Liver (tissue), 7 donors: ENCODE measurements at regions not wholly inside any gene's neighbourhood (a gene's known extent, or its start where the extent isn't known, plus 50 kb on each side); places are given as distances from the start of the nearest gene placed in this dataset.

ENCODE experiments used
- DNase-seq: peaks from one replicate; pipeline ENCODE4 v3.0.0-alpha.2; 2017; ENCODE audit warnings: low spot score
- H3K27ac ChIP-seq, 2 donors: one replicate each; pipeline ENCODE4 v1.7.0; 2013; ENCODE audit warnings: inconsistent platforms in 2 of 2, low read length in 2 of 2, control low read depth in 1 of 2, low read depth in 1 of 2, mild to moderate bottlenecking in 1 of 2
- H3K27me3 ChIP-seq, 4 donors: one replicate each; pipeline versions ENCODE4 v1.6.1 to v1.7.0; 2013; ENCODE audit warnings: low read length in 3 of 4, inconsistent platforms in 1 of 4, mild to moderate bottlenecking in 1 of 4, moderate library complexity in 1 of 4; ENCODE audit not compliant: control insufficient read depth in 4 of 4, insufficient read depth in 4 of 4
- H3K36me3 ChIP-seq, 4 donors: one replicate each; pipeline versions ENCODE4 v1.6.1 to v1.7.0; 2013; ENCODE audit warnings: low read length in 3 of 4, mild to moderate bottlenecking in 3 of 4, low read depth in 1 of 4, moderate library complexity in 1 of 4; ENCODE audit not compliant: control insufficient read depth in 4 of 4, insufficient read depth in 3 of 4
- H3K4me1 ChIP-seq, 4 donors: one replicate each; pipeline versions ENCODE4 v1.6.1 to v1.7.0; 2013; ENCODE audit warnings: low read length in 3 of 4, mild to moderate bottlenecking in 3 of 4, moderate library complexity in 1 of 4; ENCODE audit not compliant: control insufficient read depth in 4 of 4, insufficient read depth in 4 of 4
- H3K4me3 ChIP-seq, 3 donors: one replicate each; pipeline versions ENCODE4 v1.6.1 to v1.7.0; 2013; ENCODE audit warnings: low read length in 3 of 3, control low read depth in 1 of 3, low read depth in 1 of 3, mild to moderate bottlenecking in 1 of 3
- H3K9ac ChIP-seq, 2 donors: one replicate each; pipeline ENCODE4 v1.7.0; 2013; ENCODE audit warnings: low read length in 2 of 2, mild to moderate bottlenecking in 2 of 2, moderate library complexity in 2 of 2, control low read depth in 1 of 2, low read depth in 1 of 2
- H3K9me3 ChIP-seq, 4 donors: one replicate each; pipeline versions ENCODE4 v1.6.1 to v1.7.0; 2013; ENCODE audit warnings: low read length in 3 of 4; ENCODE audit not compliant: control insufficient read depth in 4 of 4
- EGR1 ChIP-seq, 2 donors: IDR thresholded peaks; 2 replicates each; pipeline ENCODE4 v1.6.1; 2016 to 2018; ENCODE audit warnings: antibody characterized with exemption in 2 of 2, low read depth in 2 of 2
- GABPA ChIP-seq, 2 donors: IDR thresholded peaks in 1 of 2; conservative IDR thresholded peaks in 1 of 2; 2 replicates each; pipeline ENCODE4 v1.6.1; 2016; ENCODE audit warnings: antibody characterized with exemption in 2 of 2, mild to moderate bottlenecking in 1 of 2, moderate library complexity in 1 of 2
- HNF4G ChIP-seq: IDR thresholded peaks from 2 replicates; pipeline ENCODE4 v1.6.1; 2016; ENCODE audit warnings: antibody characterized with exemption
- NR2F2 ChIP-seq: IDR thresholded peaks from 2 replicates; pipeline ENCODE4 v1.6.1; 2016; ENCODE audit warnings: antibody characterized with exemption
- RAD21 ChIP-seq, 2 donors: IDR thresholded peaks; 2 replicates each; pipeline ENCODE4 v1.6.1; 2016; ENCODE audit warnings: antibody characterized with exemption in 2 of 2, mild to moderate bottlenecking in 2 of 2
- REST ChIP-seq: IDR thresholded peaks from 2 replicates; pipeline ENCODE4 v1.6.1; 2016; ENCODE audit warnings: antibody characterized with exemption, mild to moderate bottlenecking
- RXRA ChIP-seq, 2 donors: IDR thresholded peaks; 2 replicates each; pipeline ENCODE4 v1.6.1; 2017 to 2018; ENCODE audit warnings: antibody characterized with exemption in 2 of 2, mild to moderate bottlenecking in 1 of 2
- SP1 ChIP-seq: IDR thresholded peaks from 2 replicates; pipeline ENCODE4 v1.6.1; 2018; ENCODE audit warnings: antibody characterized with exemption, mild to moderate bottlenecking
- TAF1 ChIP-seq: conservative IDR thresholded peaks from 2 replicates; pipeline ENCODE4 v1.6.1; 2016; ENCODE audit warnings: antibody characterized with exemption, mild to moderate bottlenecking
- YY1 ChIP-seq: IDR thresholded peaks from 2 replicates; pipeline ENCODE4 v1.6.1; 2016; ENCODE audit warnings: antibody characterized with exemption, mild to moderate bottlenecking
- ZBTB33 ChIP-seq: IDR thresholded peaks from 2 replicates; pipeline ENCODE4 v1.6.1; 2016; ENCODE audit warnings: antibody characterized with exemption
- WGBS: extraction: QIAGEN DNeasy Blood & Tissue Kit; methylation state at CpG from one replicate; pipeline ENCODE4 v1.1.7; 2013; 5-methylcytosine and 5-hydroxymethylcytosine counted together
- donor health status: healthy.
- donor health status: healthy.
- donor health status: healthy.
- donor health status: healthy.

- Histone ChIP-seq H3K4me1 (peaks cover 0 to 15% (median 7%) of the 10 kb centered on the region in 4 donors), H3K9ac (no peak overlapping the region), H3K27me3 (no peaks in the 10 kb centered on the region), H3K36me3 (no peaks in the 10 kb centered on the region), H3K27ac (peak overlapping the region in 1 of 2 donors; percentile 20), H3K4me3 (no peak overlapping the region), H3K9me3 (no peaks in the 10 kb centered on the region)
- DNase-seq: no peak
- TF ChIP-seq NR2F2 (no peak), EGR1 (IDR thresholded peaks at IDR 0.05; ENCODE audit: low read depth in 2 of 2) (no peak), GABPA (IDR thresholded peaks at IDR 0.05 in 1 of 2, conservative IDR thresholded peaks at IDR 0.05 in 1 of 2) (no peak)
- WGBS: 74% methylated on average over 2 of the region's 2 CpGs
These were observed 228.1 kb downstream of the FZD1 start for GRCh38 chr7:91492317-91492716.

GRCh38 chr7:91492773-91493172 lies 228.5 kb downstream of the FZD1 start:
- Histone ChIP-seq H3K4me3 (no peak overlapping the region), H3K27ac (no peak overlapping the region), H3K27me3 (no peaks in the 10 kb centered on the region), H3K36me3 (no peaks in the 10 kb centered on the region), H3K9me3 (no peaks in the 10 kb centered on the region), H3K9ac (no peak overlapping the region), H3K4me1 (peaks cover 0 to 15% (median 7%) of the 10 kb centered on the region in 4 donors)
- peak in 1 of 2 donors; percentile 27 for TF ChIP-seq RXRA (IDR thresholded peaks at IDR 0.05)
- TF ChIP-seq RAD21 (IDR thresholded peaks at IDR 0.05): no peak
- WGBS: 41% methylated on average over 3 of the region's 3 CpGs
- DNase-seq: no peak

GRCh38 chr7:91494450-91494849 lies 230.2 kb downstream of the FZD1 start:
- no peaks in the 10 kb centered on the region for H3K9me3 ChIP-seq
- no peaks in the 10 kb centered on the region for H3K27me3 ChIP-seq
- DNase-seq: no peak
- no peak overlapping the region for H3K27ac ChIP-seq
- 79% methylated on average over 1 of the region's 1 CpG for WGBS
- H3K4me3 ChIP-seq: no peak overlapping the region
- peaks cover 0 to 15% (median 7%) of the 10 kb centered on the region in 4 donors for H3K4me1 ChIP-seq
- no peak overlapping the region for H3K9ac ChIP-seq
- H3K36me3 ChIP-seq: no peaks in the 10 kb centered on the region
- TF ChIP-seq TAF1 (no peak), ZBTB33 (no peak), RAD21 (IDR thresholded peaks at IDR 0.05) (no peak), YY1 (no peak), HNF4G (no peak), SP1 (no peak), REST (no peak)
